Spleen (tissue), 7 donors: ENCODE measurements at regions not wholly inside any gene's neighbourhood (a gene's known extent, or its start where the extent isn't known, plus 50 kb on each side); places are given as distances from the start of the nearest gene placed in this dataset.

Experiments used
- POLR2A ChIP-seq, 3 donors: fragments of 450-650 bp; IDR thresholded peaks; one replicate each; pipeline ENCODE4 v1.5.1; 2017; ENCODE audit warnings: antibody characterized with exemption in 3 of 3, mild to moderate bottlenecking in 1 of 3
- POLR2AphosphoS5 ChIP-seq, 3 donors: sonication (generic); formaldehyde crosslinking; IDR thresholded peaks; one replicate each; pipeline ENCODE4 v1.5.1; 2017; ENCODE audit warnings: antibody characterized with exemption in 3 of 3
- TF ChIP-seq, protein P1 (sequence below), 11 experiments: fragments of 200-600 bp in 7 of 11; fragments of 450-650 bp in 4 of 11; sonication (generic) in 4 of 11; IDR thresholded peaks in 8 of 11; conservative IDR thresholded peaks in 3 of 11; 1 replicate in 7 of 11; 2 replicates in 4 of 11; pipeline versions ENCODE4 v1.4.0 to v1.8.0; 2016 to 2021; ENCODE audit warnings: antibody characterized with exemption in 11 of 11, inconsistent platforms in 4 of 11, mild to moderate bottlenecking in 1 of 11
- donor health status: DM: no; HTN: no; CAD: no; lungs with moderate emphysema.
- donor health status: DM: no; HTN: no; CAD: no.
- donor health status: DM: no; HTN: no; CAD: no.

DNA sequence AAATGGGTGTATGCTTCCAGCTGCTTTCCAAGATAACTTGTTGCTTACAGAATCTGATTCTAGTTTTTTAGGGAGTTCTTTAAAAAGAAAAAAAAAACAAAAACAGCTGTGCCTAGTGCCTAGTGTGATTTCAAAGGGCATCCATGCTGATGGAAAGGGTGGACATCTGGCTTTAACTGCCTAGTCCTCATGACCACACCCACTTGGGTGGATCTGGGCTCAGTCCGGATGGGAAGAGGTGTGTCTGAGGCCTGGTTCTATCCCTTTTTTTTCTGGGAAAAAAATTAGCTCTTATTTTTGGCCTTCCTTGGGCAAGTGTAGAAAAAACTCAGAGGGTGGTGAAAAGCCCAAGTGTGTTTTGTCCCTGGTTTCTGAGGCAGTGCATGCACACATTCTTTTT lies 132.3 kb upstream of the CDH11 start:
- TF ChIP-seq, protein P1, sequence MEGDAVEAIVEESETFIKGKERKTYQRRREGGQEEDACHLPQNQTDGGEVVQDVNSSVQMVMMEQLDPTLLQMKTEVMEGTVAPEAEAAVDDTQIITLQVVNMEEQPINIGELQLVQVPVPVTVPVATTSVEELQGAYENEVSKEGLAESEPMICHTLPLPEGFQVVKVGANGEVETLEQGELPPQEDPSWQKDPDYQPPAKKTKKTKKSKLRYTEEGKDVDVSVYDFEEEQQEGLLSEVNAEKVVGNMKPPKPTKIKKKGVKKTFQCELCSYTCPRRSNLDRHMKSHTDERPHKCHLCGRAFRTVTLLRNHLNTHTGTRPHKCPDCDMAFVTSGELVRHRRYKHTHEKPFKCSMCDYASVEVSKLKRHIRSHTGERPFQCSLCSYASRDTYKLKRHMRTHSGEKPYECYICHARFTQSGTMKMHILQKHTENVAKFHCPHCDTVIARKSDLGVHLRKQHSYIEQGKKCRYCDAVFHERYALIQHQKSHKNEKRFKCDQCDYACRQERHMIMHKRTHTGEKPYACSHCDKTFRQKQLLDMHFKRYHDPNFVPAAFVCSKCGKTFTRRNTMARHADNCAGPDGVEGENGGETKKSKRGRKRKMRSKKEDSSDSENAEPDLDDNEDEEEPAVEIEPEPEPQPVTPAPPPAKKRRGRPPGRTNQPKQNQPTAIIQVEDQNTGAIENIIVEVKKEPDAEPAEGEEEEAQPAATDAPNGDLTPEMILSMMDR (IDR thresholded peaks at IDR 0.05 in 8 of 11, conservative IDR thresholded peaks at IDR 0.05 in 3 of 11), result no peak
- TF ChIP-seq POLR2AphosphoS5 (IDR thresholded peaks at IDR 0.05) (no peak), POLR2A (IDR thresholded peaks at IDR 0.05) (no peak)
